Transverse colon (tissue), 4 donors: ENCODE measurements at regions not wholly inside any gene's neighbourhood (a gene's known extent, or its start where the extent isn't known, plus 50 kb on each side); places are given as distances from the start of the nearest gene placed in this dataset.

ENCODE experiments used
- CTCF ChIP-seq, 5 experiments: fragments of 200-600 bp in 3 of 5; fragments of 450-650 bp in 2 of 5; sonication (generic) in 3 of 5; IDR thresholded peaks; 1 replicate in 2 of 5; 2 replicates in 3 of 5; pipeline ENCODE4 v1.5.1; 2016 to 2017; ENCODE audit warnings: antibody characterized with exemption in 5 of 5, inconsistent platforms in 3 of 5, mild to moderate bottlenecking in 2 of 5, moderate library complexity in 1 of 5
- POLR2AphosphoS5 ChIP-seq, 3 donors: sonication (generic); formaldehyde crosslinking; IDR thresholded peaks; one replicate each; pipeline ENCODE4 v1.6.1; 2016; ENCODE audit warnings: antibody characterized with exemption in 3 of 3

- TF ChIP-seq CTCF (IDR thresholded peaks at IDR 0.05) (no peak), POLR2AphosphoS5 (IDR thresholded peaks at IDR 0.05) (no peak)
These were observed 136.2 kb upstream of the RUNX3 start for GRCh38 chr1:25066256-25066655.
